HFFc6 (cell line): ENCODE measurements at regions not wholly inside any gene's neighbourhood (a gene's known extent, or its start where the extent isn't known, plus 50 kb on each side); places are given as distances from the start of the nearest gene placed in this dataset.

ENCODE experiments used
- DNase-seq: peaks from one replicate; pipeline ENCODE4 v3.0.0-alpha.2; 2018
- H3K27ac Mint-ChIP-seq: 2 replicates; pipeline ENCODE4 v1.8.0; 2020; ENCODE audit warnings: mild to moderate bottlenecking, mixed read lengths
- H3K27me3 Mint-ChIP-seq: 2 replicates; pipeline ENCODE4 v1.8.0; 2021; ENCODE audit warnings: mild to moderate bottlenecking, moderate library complexity, mixed read lengths; ENCODE audit not compliant: insufficient read depth
- H3K36me3 Mint-ChIP-seq: 2 replicates; pipeline ENCODE4 v1.8.0; 2021; ENCODE audit warnings: low read depth, mixed read lengths
- H3K4me1 Mint-ChIP-seq: 2 replicates; pipeline ENCODE4 v1.8.0; 2020; ENCODE audit warnings: low read depth, mixed read lengths
- H3K4me3 Mint-ChIP-seq: 2 replicates; pipeline ENCODE4 v1.8.0; 2020; ENCODE audit warnings: mild to moderate bottlenecking, moderate library complexity, mixed read lengths
- H3K9me3 Mint-ChIP-seq: 2 replicates; pipeline ENCODE4 v1.8.0; 2020; ENCODE audit warnings: mild to moderate bottlenecking, mixed read lengths
- CTCF ChIP-seq: fragments of 200-600 bp; sonication (generic); IDR thresholded peaks from 2 replicates; pipeline ENCODE4 v1.5.0; 2021; ENCODE audit warnings: antibody characterized with exemption, mild to moderate bottlenecking

- Mint-ChIP-seq H3K4me3 (no peak overlapping the region), H3K9me3 (peaks cover 5% of the 10 kb centered on the region; the same call in 1 of the 2 replicates), H3K27ac (no peak overlapping the region), H3K4me1 (no peaks in the 10 kb centered on the region), H3K36me3 (no peaks in the 10 kb centered on the region), H3K27me3 (no peaks in the 10 kb centered on the region)
- DNase-seq, result no peak
- no peak for TF ChIP-seq CTCF
These were observed 542.1 kb downstream of the PRR16 start for GRCh38 chr5:121006217-121006616.

GRCh38 chr5:121008041-121008440 lies 543.9 kb downstream of the PRR16 start:
- Mint-ChIP-seq H3K27ac (no peak overlapping the region), H3K36me3 (no peaks in the 10 kb centered on the region), H3K4me1 (no peaks in the 10 kb centered on the region), H3K9me3 (peaks cover 11% of the 10 kb centered on the region; the same call in 1 of the 2 replicates), H3K27me3 (no peaks in the 10 kb centered on the region), H3K4me3 (no peak overlapping the region)
- no peak for DNase-seq
- TF ChIP-seq CTCF, result no peak

- H3K4me1 Mint-ChIP-seq, result no peaks in the 10 kb centered on the region
- no peaks in the 10 kb centered on the region for H3K36me3 Mint-ChIP-seq
- H3K9me3 Mint-ChIP-seq, result peaks cover 14% of the 10 kb centered on the region
- H3K27ac Mint-ChIP-seq, result no peak overlapping the region
- H3K4me3 Mint-ChIP-seq, result no peak overlapping the region
- no peaks in the 10 kb centered on the region for H3K27me3 Mint-ChIP-seq
- no peak for TF ChIP-seq CTCF
- no peak for DNase-seq
These were observed 545.0 kb downstream of the PRR16 start for GRCh38 chr5:121009058-121009457.

GRCh38 chr5:121018004-121018403 lies 553.9 kb downstream of the PRR16 start:
- Mint-ChIP-seq H3K27ac (no peak overlapping the region), H3K27me3 (no peaks in the 10 kb centered on the region), H3K4me3 (no peak overlapping the region), H3K4me1 (no peaks in the 10 kb centered on the region), H3K36me3 (no peaks in the 10 kb centered on the region), H3K9me3 (peaks cover 8% of the 10 kb centered on the region)
- DNase-seq, result no peak
- TF ChIP-seq CTCF, result no peak

- TF ChIP-seq CTCF, result no peak
- H3K4me3 Mint-ChIP-seq, result no peak overlapping the region
- no peaks in the 10 kb centered on the region for H3K27me3 Mint-ChIP-seq
- H3K27ac Mint-ChIP-seq, result no peak overlapping the region
- DNase-seq, result no peak
- peaks cover 4% of the 10 kb centered on the region for H3K9me3 Mint-ChIP-seq
- no peaks in the 10 kb centered on the region for H3K36me3 Mint-ChIP-seq
- H3K4me1 Mint-ChIP-seq, result no peaks in the 10 kb centered on the region
These were observed 555.0 kb downstream of the PRR16 start for GRCh38 chr5:121019106-121019505.

- TF ChIP-seq CTCF, result no peak
- Mint-ChIP-seq H3K4me3 (no peak overlapping the region), H3K36me3 (no peaks in the 10 kb centered on the region), H3K4me1 (no peaks in the 10 kb centered on the region), H3K27ac (no peak overlapping the region), H3K27me3 (no peaks in the 10 kb centered on the region), H3K9me3 (peaks cover 4% of the 10 kb centered on the region)
- DNase-seq, result no peak
These were observed 555.6 kb downstream of the PRR16 start for GRCh38 chr5:121019734-121020133.
